Progenitor cell of endocrine pancreas (in vitro differentiated cells): ENCODE measurements at regions not wholly inside any gene's neighbourhood (a gene's known extent, or its start where the extent isn't known, plus 50 kb on each side); places are given as distances from the start of the nearest gene placed in this dataset.

ENCODE experiments used
- DNase-seq: peaks from one replicate; pipeline ENCODE4 v3.0.0; 2021; ENCODE audit warnings: low spot score; ENCODE audit not compliant: unreplicated experiment
- H3K27ac Mint-ChIP-seq: 2 replicates; pipeline ENCODE4 v1.8.0; 2021; ENCODE audit warnings: mild to moderate bottlenecking, moderate library complexity, mixed read lengths
- H3K27me3 Mint-ChIP-seq: 2 replicates; pipeline ENCODE4 v1.8.0; 2021; ENCODE audit warnings: mixed read lengths
- H3K36me3 Mint-ChIP-seq: 2 replicates; pipeline ENCODE4 v1.8.0; 2022; ENCODE audit warnings: mixed read lengths; ENCODE audit not compliant: insufficient read depth
- H3K4me1 Mint-ChIP-seq: 2 replicates; pipeline ENCODE4 v1.8.0; 2021; ENCODE audit warnings: low read depth, mixed read lengths
- H3K4me3 Mint-ChIP-seq: 2 replicates; pipeline ENCODE4 v1.8.0; 2021; ENCODE audit warnings: low read depth, mild to moderate bottlenecking, moderate library complexity, mixed read lengths
- H3K9me3 Mint-ChIP-seq: 2 replicates; pipeline ENCODE4 v1.8.0; 2021; ENCODE audit warnings: low read depth, mixed read lengths
- CTCF ChIP-seq: fragments of 200-600 bp; sonication (generic); IDR thresholded peaks from one replicate; pipeline ENCODE4 v1.5.0; 2021; ENCODE audit warnings: antibody characterized with exemption, mild to moderate bottlenecking; ENCODE audit not compliant: unreplicated experiment

- TF ChIP-seq CTCF, result no peak
- H3K4me3 Mint-ChIP-seq, result no peak overlapping the region
- peaks cover 36% of the 10 kb centered on the region for H3K9me3 Mint-ChIP-seq
- no peaks in the 10 kb centered on the region for H3K4me1 Mint-ChIP-seq
- H3K27me3 Mint-ChIP-seq, result no peaks in the 10 kb centered on the region
- no peak for DNase-seq
- no peaks in the 10 kb centered on the region for H3K36me3 Mint-ChIP-seq
- no peak overlapping the region for H3K27ac Mint-ChIP-seq
Measured at GRCh38 chrX:78213331-78213730, 73.9 kb upstream of the TAF9B start.

GRCh38 chrX:78199851-78200250, 60.4 kb upstream of the TAF9B start:
- peak; percentile 39 for TF ChIP-seq CTCF
- DNase-seq, result no peak
- Mint-ChIP-seq H3K4me3 (no peak overlapping the region), H3K36me3 (no peaks in the 10 kb centered on the region), H3K27me3 (no peaks in the 10 kb centered on the region), H3K27ac (no peak overlapping the region), H3K4me1 (no peaks in the 10 kb centered on the region), H3K9me3 (peaks cover 13% of the 10 kb centered on the region)
